ENCODE measurements at regions not wholly inside any gene's neighbourhood (a gene's known extent, or its start where the extent isn't known, plus 50 kb on each side); places are given as distances from the start of the nearest gene placed in this dataset.
A peak's percentile ranks its signal among the peaks of the same experiment; 100 is the strongest.
"Not testable (repeated sequence)": the region's sequence is repeated elsewhere in the genome, so short reads cannot be mapped to it uniquely, and the experiment has no call there.

GRCh38 chr4:27123123-27123768 is 262.6 kb downstream of the STIM2 start:
- no peak for DNase-seq

GRCh38 chr4:27123769-27124124 is 263.1 kb downstream of the STIM2 start:
- no peak for DNase-seq

- DNase-seq, result not testable (repeated sequence)
These were observed 266.3 kb downstream of the STIM2 start for GRCh38 chr4:27126895-27127294.

GRCh38 chr4:27128443-27128842 is 267.8 kb downstream of the STIM2 start:
- no peak for DNase-seq

- DNase-seq, result no peak
These were observed 269.3 kb downstream of the STIM2 start for GRCh38 chr4:27129871-27130366.

- no peak for DNase-seq
These were observed 271.9 kb downstream of the STIM2 start for GRCh38 chr4:27132497-27132896.

- no peak for DNase-seq
These were observed 279.8 kb downstream of the STIM2 start for GRCh38 chr4:27140486-27140885.

GRCh38 chr4:27141530-27141929 is 280.9 kb downstream of the STIM2 start:
- no peak for DNase-seq

- DNase-seq, result no peak
These were observed 282.2 kb downstream of the STIM2 start for GRCh38 chr4:27142841-27143240.

GRCh38 chr4:27145597-27145996 is 285.0 kb downstream of the STIM2 start:
- no peak for DNase-seq

GRCh38 chr4:27148211-27148895 is 287.7 kb downstream of the STIM2 start:
- DNase-seq, result no peak

- DNase-seq, result no peak
These were observed 289.0 kb downstream of the STIM2 start for GRCh38 chr4:27149541-27150212.

GRCh38 chr4:27152703-27153102 is 292.1 kb downstream of the STIM2 start:
- DNase-seq, result no peak

- peak in 1 of 2 experiments; percentile 12 for DNase-seq
These were observed 294.1 kb downstream of the STIM2 start for GRCh38 chr4:27154706-27155105.

GRCh38 chr4:27161191-27161590 is 300.6 kb downstream of the STIM2 start:
- no peak for DNase-seq

GRCh38 chr4:27168783-27169182 is 308.1 kb downstream of the STIM2 start:
- no peak for DNase-seq

GRCh38 chr4:27173280-27173679 is 312.6 kb downstream of the STIM2 start:
- DNase-seq, result no peak

- DNase-seq, result peak; percentile 67 to 88
These were observed 315.8 kb downstream of the STIM2 start for GRCh38 chr4:27176400-27176799.

- no peak for DNase-seq
These were observed 316.2 kb downstream of the STIM2 start for GRCh38 chr4:27176881-27177280.

GRCh38 chr4:27178061-27178460 is 317.4 kb downstream of the STIM2 start:
- peak in 1 of 2 experiments; percentile 17 for DNase-seq

GRCh38 chr4:27181693-27182092 is 321.1 kb downstream of the STIM2 start:
- no peak for DNase-seq

GRCh38 chr4:27182211-27182610 is 321.6 kb downstream of the STIM2 start:
- DNase-seq, result no peak

- no peak for DNase-seq
These were observed 324.0 kb downstream of the STIM2 start for GRCh38 chr4:27184508-27185155.

GRCh38 chr4:27186710-27187109 is 326.1 kb downstream of the STIM2 start:
- DNase-seq, result no peak

Measured in NCI-H2081 (cell line).